SK-N-SH (cell line): ENCODE measurements at regions not wholly inside any gene's neighbourhood (a gene's known extent, or its start where the extent isn't known, plus 50 kb on each side); places are given as distances from the start of the nearest gene placed in this dataset.
A peak's percentile ranks its signal among the peaks of the same experiment; 100 is the strongest.

Source experiments
- CTCF ChIA-PET: fragments of 300-600, 350-600 bp; formaldehyde crosslinking; extraction: SDS; loops from one replicate; lab custom pipeline; 2021; lab: Yijun Ruan, JAX
- POLR2A ChIA-PET: fragments of 350-600 bp; sonication (Branson Sonifier 250); formaldehyde crosslinking; extraction: SDS; loops from one replicate; lab custom pipeline; 2020; ENCODE audit warnings: antibody characterized with exemption, inconsistent platforms; lab: Yijun Ruan, JAX
- DNase-seq: peaks from one replicate; pipeline ENCODE4 v3.0.0; 2012
- H2AFZ ChIP-seq: fragments of 200-600 bp; sonication (generic); 2 replicates; pipeline ENCODE4 v1.8.1; 2016; ENCODE audit warnings: antibody characterized with exemption, mild to moderate bottlenecking, low read depth
- H3F3A ChIP-seq: fragments of 200-600 bp; sonication (generic); replicated peaks from 2 replicates; pipeline ENCODE3; 2016; ENCODE audit warnings: antibody characterized with exemption, mild to moderate bottlenecking; ENCODE audit not compliant: insufficient read depth
- H3K27ac ChIP-seq, 2 experiments: fragments of 200-500 bp in 1 of 2; fragments of 200-600 bp in 1 of 2; sonication (Bioruptor generic) in 1 of 2; sonication (generic), shearing (Covaris generic) in 1 of 2; 2 replicates each; pipeline versions ENCODE4 v1.5.1 to v1.6.1; 2014 to 2016; ENCODE audit warnings: low read depth in 2 of 2, inconsistent platforms in 1 of 2, low read length in 1 of 2, mild to moderate bottlenecking in 1 of 2, mixed read lengths in 1 of 2
- H3K27me3 ChIP-seq: fragments of 200-600 bp; sonication (generic), shearing (Covaris generic); 2 replicates; pipeline ENCODE4 v1.6.1; 2016; ENCODE audit warnings: mixed run types; ENCODE audit not compliant: insufficient read depth
- H3K36me3 ChIP-seq, 2 experiments: fragments of 200-500 bp in 1 of 2; fragments of 200-600 bp in 1 of 2; sonication (Bioruptor generic) in 1 of 2; sonication (generic) in 1 of 2; replicated peaks in 1 of 2; 2 replicates each; pipeline versions ENCODE3 to v1.5.1; 2014 to 2016; ENCODE audit warnings: low read length in 1 of 2, mild to moderate bottlenecking in 1 of 2; ENCODE audit not compliant: insufficient read depth in 2 of 2, control insufficient read depth in 1 of 2
- H3K4me1 ChIP-seq, 2 experiments: fragments of 200-500 bp in 1 of 2; fragments of 200-600 bp in 1 of 2; sonication (Bioruptor generic) in 1 of 2; sonication (generic), shearing (Covaris generic) in 1 of 2; 2 replicates each; pipeline versions ENCODE4 v1.5.1 to v1.6.1; 2014 to 2016; ENCODE audit warnings: low read depth in 1 of 2, low read length in 1 of 2, mixed run types in 1 of 2; ENCODE audit not compliant: insufficient read depth in 2 of 2, control insufficient read depth in 1 of 2
- H3K4me2 ChIP-seq: fragments of 200-600 bp; sonication (generic), shearing (Covaris generic); 2 replicates; pipeline ENCODE4 v1.6.1; 2017; ENCODE audit warnings: mixed run types
- H3K4me3 ChIP-seq, 2 experiments: fragments of 200-500 bp in 1 of 2; fragments of 200-600 bp in 1 of 2; sonication (Bioruptor generic) in 1 of 2; sonication (generic), shearing (Covaris generic) in 1 of 2; 2 replicates each; pipeline versions ENCODE4 v1.5.1 to v1.8.1; 2014 to 2016; ENCODE audit warnings: low read depth in 2 of 2, inconsistent platforms in 1 of 2, low read length in 1 of 2, mild to moderate bottlenecking in 1 of 2, mixed read lengths in 1 of 2, moderate library complexity in 1 of 2
- H3K79me2 ChIP-seq: fragments of 200-600 bp; sonication (generic); 2 replicates; pipeline ENCODE4 v1.8.1; 2017; ENCODE audit warnings: mild to moderate bottlenecking; ENCODE audit not compliant: insufficient read depth
- H3K9ac ChIP-seq: fragments of 200-600 bp; sonication (generic); 2 replicates; pipeline ENCODE4 v1.6.1; 2017; ENCODE audit warnings: mixed run types
- H3K9me2 ChIP-seq: fragments of 200-600 bp; sonication (generic); 2 replicates; pipeline ENCODE4 v1.6.1; 2017; ENCODE audit warnings: mixed run types
- H3K9me3 ChIP-seq: fragments of 200-600 bp; sonication (generic); 2 replicates; pipeline ENCODE4 v1.6.1; 2017; ENCODE audit warnings: mixed run types, mild to moderate bottlenecking, moderate library complexity
- H4K20me1 ChIP-seq: fragments of 200-600 bp; sonication (generic); 2 replicates; pipeline ENCODE4 v1.6.1; 2017; ENCODE audit warnings: mild to moderate bottlenecking, mixed run types; ENCODE audit not compliant: insufficient read depth
- CHD2 ChIP-seq: fragments of 150-350 bp; IDR thresholded peaks from 2 replicates; pipeline ENCODE4 v1.6.1; 2018; ENCODE audit warnings: low read length; ENCODE audit not compliant: partially characterized antibody
- CTCF ChIP-seq: fragments of 200-600 bp; sonication (generic); IDR thresholded peaks from 2 replicates; pipeline ENCODE4 v1.6.1; 2017; ENCODE audit warnings: antibody characterized with exemption, mild to moderate bottlenecking, moderate library complexity
- ELF1 ChIP-seq: IDR thresholded peaks from 2 replicates; pipeline ENCODE4 v1.4.0; 2012
- EP300 ChIP-seq, 2 experiments: IDR thresholded peaks; 2 replicates each; pipeline versions ENCODE4 v1.4.0 to v1.6.1; 2012; ENCODE audit warnings: borderline replicate concordance in 1 of 2, low read depth in 1 of 2, low read length in 1 of 2
- FOSL2 ChIP-seq: IDR thresholded peaks from 2 replicates; pipeline ENCODE4 v1.4.0; 2012; ENCODE audit warnings: low read depth, mild to moderate bottlenecking, moderate library complexity, borderline replicate concordance
- FOXJ3 ChIP-seq: sonication (generic); formaldehyde crosslinking; IDR thresholded peaks from 2 replicates; pipeline ENCODE4 v1.5.1; 2020; ENCODE audit warnings: mild to moderate bottlenecking, missing genetic modification reagents
- FOXM1 ChIP-seq: IDR thresholded peaks from 2 replicates; pipeline ENCODE4 v1.4.0; 2012; ENCODE audit warnings: low read depth, mild to moderate bottlenecking
- GABPA ChIP-seq: IDR thresholded peaks from 2 replicates; pipeline ENCODE4 v1.4.0; 2012; ENCODE audit warnings: low read depth, mild to moderate bottlenecking
- IRF3 ChIP-seq: fragments of 150-350 bp; IDR thresholded peaks from 2 replicates; pipeline ENCODE4 v1.6.1; 2016; ENCODE audit warnings: mild to moderate bottlenecking, low read depth, low read length
- NFIC ChIP-seq: IDR thresholded peaks from 2 replicates; pipeline ENCODE4 v1.4.0; 2012; ENCODE audit warnings: borderline replicate concordance
- POLR2AphosphoS5 ChIP-seq: IDR thresholded peaks from 2 replicates; pipeline ENCODE4 v1.6.1; 2012; ENCODE audit warnings: low read depth, low read length
- RAD21 ChIP-seq: IDR thresholded peaks from 2 replicates; pipeline ENCODE4 v1.6.1; 2012; ENCODE audit warnings: mild to moderate bottlenecking, low read length
- REST ChIP-seq: IDR thresholded peaks from 2 replicates; pipeline ENCODE4 v1.6.1; 2012; ENCODE audit warnings: mild to moderate bottlenecking, low read depth, low read length, moderate library complexity
- RFX5 ChIP-seq: IDR thresholded peaks from 2 replicates; pipeline ENCODE4 v1.6.1; 2012; ENCODE audit warnings: mild to moderate bottlenecking, improper control_type of control experiment, low read length
- RXRA ChIP-seq: IDR thresholded peaks from 2 replicates; pipeline ENCODE4 v1.4.0; 2012; ENCODE audit warnings: low read depth, mild to moderate bottlenecking, borderline replicate concordance
- SMC3 ChIP-seq: IDR thresholded peaks from 2 replicates; pipeline ENCODE4 v1.6.1; 2012; ENCODE audit warnings: low read depth, low read length, improper control_type of control experiment
- TCF12 ChIP-seq: IDR thresholded peaks from 2 replicates; pipeline ENCODE4 v1.4.0; 2012
- TEAD4 ChIP-seq: IDR thresholded peaks from 2 replicates; pipeline ENCODE4 v1.4.0; 2012; ENCODE audit warnings: mild to moderate bottlenecking, borderline replicate concordance; ENCODE audit not compliant: insufficient read depth
- USF1 ChIP-seq: IDR thresholded peaks from 2 replicates; pipeline ENCODE4 v1.4.0; 2012; ENCODE audit warnings: low read depth, borderline replicate concordance
- YY1 ChIP-seq: IDR thresholded peaks from 2 replicates; pipeline ENCODE4 v1.4.0; 2012; ENCODE audit warnings: low read depth, mild to moderate bottlenecking
- WGBS: methylation state at CpG from one replicate; pipeline ENCODE4 v1.1.6; 2017; ENCODE audit warnings: low lambda C conversion rate; 5-methylcytosine and 5-hydroxymethylcytosine counted together

GRCh38 chr15:75786575-75786947 lies 56.7 kb upstream of the UBE2Q2 start:
- CTCF ChIA-PET, result interaction anchor here (0.6 to 4.2 kb wide), 31 partner anchors 8 to 1016 kb away, joined by 3 to 74 read pairs (median 5); partner anchors contain the start of gene TMEM266
- 7% methylated on average over 5 of the region's 15 CpGs for WGBS
- H3K27me3 ChIP-seq, result peaks cover 48% of the 10 kb centered on the region

More at GRCh38 chr15:75786575-75786947, 56.7 kb upstream of the UBE2Q2 start:
- Histone ChIP-seq H3K4me1 (peaks cover 0 to 3% of the 10 kb centered on the region in 2 experiments; a peak in 1 of 4 replicates), H3K36me3 (no peaks in the 10 kb centered on the region), H3F3A (no peaks in the 10 kb centered on the region), H3K9ac (no peak overlapping the region), H2AFZ (peak overlapping the region; percentile 35; the same call in 1 of the 2 replicates), H4K20me1 (no peaks in the 10 kb centered on the region), H3K79me2 (no peaks in the 10 kb centered on the region)
- DNase-seq, result peak; percentile 59
- TF ChIP-seq IRF3 (no peak), RFX5 (no peak), FOXM1 (no peak), NFIC (no peak), RXRA (no peak), YY1 (no peak), FOSL2 (no peak), REST (no peak), TEAD4 (no peak), GABPA (no peak), TCF12 (no peak), CTCF (no peak), POLR2AphosphoS5 (no peak), SMC3 (no peak), ELF1 (no peak), USF1 (no peak), EP300 (IDR thresholded peaks at IDR 0.05; ENCODE audit: borderline replicate concordance in 1 of 2, low read depth in 1 of 2, low read length in 1 of 2) (no peak), FOXJ3 (CRISPR knock-in tag) (no peak), CHD2 (no peak), RAD21 (no peak)
- TF ChIP-seq, all 33 proteins: peak for 0
- POLR2A ChIA-PET, result interaction anchor here (1.6 kb wide), 1 partner anchor 15 kb away, joined by 4 read pairs; no protein-coding TSS in a partner anchor
- peak overlapping the region; percentile 71 for H3K4me2 ChIP-seq
- peak overlapping the region in 1 of 2 experiments; percentile 47; a peak in 3 of 4 replicates for H3K4me3 ChIP-seq
- H3K27ac ChIP-seq, result no peak overlapping the region
- no peaks in the 10 kb centered on the region for H3K9me3 ChIP-seq
- no peaks in the 10 kb centered on the region for H3K9me2 ChIP-seq
